Adrenal gland (tissue), 9 donors: ENCODE measurements at regions not wholly inside any gene's neighbourhood (a gene's known extent, or its start where the extent isn't known, plus 50 kb on each side); places are given as distances from the start of the nearest gene placed in this dataset.
A peak's percentile ranks its signal among the peaks of the same experiment; 100 is the strongest.

Source experiments
- DNase-seq, 7 donors: peaks; one replicate each; pipeline ENCODE4 v3.0.0-alpha.2; 2019 to 2020
- H3K27ac ChIP-seq, 5 donors: fragments of 200-600 bp; sonication (generic) in 4 of 5; 1 replicate in 3 of 5; 2 replicates in 2 of 5; pipeline versions ENCODE4 v1.5.1 to v1.8.0; 2016 to 2020; ENCODE audit warnings: mild to moderate bottlenecking in 1 of 5
- H3K27me3 ChIP-seq: fragments of 200-600 bp; 2 replicates; pipeline ENCODE4 v1.8.0; 2021
- H3K36me3 ChIP-seq, 2 donors: fragments of 200-600 bp; replicated peaks in 1 of 2; 1 replicate in 1 of 2; 2 replicates in 1 of 2; pipeline versions ENCODE4 v1.5.1 to v1.8.0; 2018 to 2022
- H3K4me1 ChIP-seq, 2 donors: fragments of 200-600 bp; replicated peaks in 1 of 2; 1 replicate in 1 of 2; 2 replicates in 1 of 2; pipeline versions ENCODE4 v1.5.1 to v1.8.0; 2018 to 2021
- H3K4me3 ChIP-seq, 4 donors: fragments of 200-600 bp; sonication (generic) in 3 of 4; one replicate each; pipeline ENCODE4 v1.5.1; 2016 to 2018
- H3K9me3 ChIP-seq, 3 donors: fragments of 200-600 bp; sonication (generic) in 1 of 3; replicated peaks in 1 of 3; 1 replicate in 2 of 3; 2 replicates in 1 of 3; pipeline versions ENCODE4 v1.5.1 to v1.8.0; 2016 to 2021
- CTCF ChIP-seq, 6 experiments: fragments of 450-650 bp in 4 of 6; fragments of 200-600 bp in 2 of 6; sonication (generic) in 1 of 6; IDR thresholded peaks; 1 replicate in 5 of 6; 2 replicates in 1 of 6; pipeline versions ENCODE4 v1.5.1 to v1.8.0; 2016 to 2021; ENCODE audit warnings: antibody characterized with exemption in 6 of 6, mild to moderate bottlenecking in 2 of 6, moderate library complexity in 1 of 6
- POLR2A ChIP-seq, 2 donors: fragments of 450-650 bp; IDR thresholded peaks; one replicate each; pipeline ENCODE4 v1.6.1; 2017; ENCODE audit warnings: antibody characterized with exemption in 2 of 2, mild to moderate bottlenecking in 2 of 2, moderate library complexity in 1 of 2
- WGBS, 4 donors: extraction: QIAGEN DNeasy Blood & Tissue Kit in 2 of 4; methylation state at CpG; one replicate each; pipeline versions ENCODE4 v1.1.5 to v1.1.7; 2013 to 2017; 5-methylcytosine and 5-hydroxymethylcytosine counted together
- intact Hi-C, 2 donors: fragments of 100-400 bp; cut with DNase I; formaldehyde crosslinking; loops; one replicate each; pipeline versions ENCODE4 v1.14.1 to v1.15.0; 2022 to 2023
- donor health status: healthy with polysubstance abuse.
- donor health status: Bipolar disorder and iron deficiency.
- donor health status: DM: yes; HTN: yes; CAD: no.
- donor health status: DM: no; HTN: no; CAD: no.
- donor health status: DM: no; HTN: no; CAD: no.

GRCh38 chrX:134747006-134747405, 50.0 kb downstream of the PABIR2 start:
- intact Hi-C loops: no loop called here
- no peak for DNase-seq
- Histone ChIP-seq H3K27me3 (peaks cover 8% of the 10 kb centered on the region), H3K4me1 (no peaks in the 10 kb centered on the region), H3K4me3 (no peak overlapping the region), H3K9me3 (no peaks in the 10 kb centered on the region), H3K36me3 (no peaks in the 10 kb centered on the region), H3K27ac (no peak overlapping the region)
- TF ChIP-seq CTCF (IDR thresholded peaks at IDR 0.05): no peak
- TF ChIP-seq POLR2A (IDR thresholded peaks at IDR 0.05): no peak
- WGBS, 4 donors: 79 to 100% (median 91%) methylated on average over 2 of the region's 2 CpGs

- Histone ChIP-seq H3K27ac (no peak overlapping the region), H3K36me3 (no peaks in the 10 kb centered on the region), H3K27me3 (peaks cover 9% of the 10 kb centered on the region), H3K9me3 (no peaks in the 10 kb centered on the region), H3K4me3 (no peak overlapping the region), H3K4me1 (no peaks in the 10 kb centered on the region)
- TF ChIP-seq CTCF (IDR thresholded peaks at IDR 0.05) (no peak), POLR2A (IDR thresholded peaks at IDR 0.05) (no peak)
- DNase-seq: no peak
- WGBS, 4 donors: 71 to 83% (median 78%) methylated on average over 2 to 3 of the region's 3 CpGs
- intact Hi-C loops: no loop called here
Observed at GRCh38 chrX:134746410-134746785, 50.6 kb downstream of the PABIR2 start.

GRCh38 chrX:134745636-134746409, 51.2 kb downstream of the PABIR2 start:
- Histone ChIP-seq H3K27ac (no peak overlapping the region), H3K4me1 (no peaks in the 10 kb centered on the region), H3K27me3 (peaks cover 9% of the 10 kb centered on the region), H3K36me3 (no peaks in the 10 kb centered on the region), H3K9me3 (no peaks in the 10 kb centered on the region), H3K4me3 (no peak overlapping the region)
- TF ChIP-seq POLR2A (IDR thresholded peaks at IDR 0.05) (no peak), CTCF (IDR thresholded peaks at IDR 0.05) (no peak)
- intact Hi-C loops: no loop called here
- peak in 1 of 7 donors; percentile 7 for DNase-seq
- WGBS, 4 donors: 70 to 88% (median 74%) methylated on average over 3 of the region's 3 CpGs

GRCh38 chrX:134743091-134743490, 53.9 kb downstream of the PABIR2 start:
- Histone ChIP-seq H3K27me3 (peaks cover 12% of the 10 kb centered on the region), H3K9me3 (no peaks in the 10 kb centered on the region), H3K27ac (no peak overlapping the region), H3K4me3 (no peak overlapping the region), H3K36me3 (no peaks in the 10 kb centered on the region), H3K4me1 (peaks cover 0 to 3% of the 10 kb centered on the region in 2 donors)
- TF ChIP-seq POLR2A (IDR thresholded peaks at IDR 0.05) (no peak), CTCF (IDR thresholded peaks at IDR 0.05) (no peak)
- intact Hi-C loops: no loop called here
- WGBS, 4 donors: 59 to 90% (median 81%) methylated on average over 1 of the region's 1 CpG
- no peak for DNase-seq
